ENCODE measurements at regions not wholly inside any gene's neighbourhood (a gene's known extent, or its start where the extent isn't known, plus 50 kb on each side); places are given as distances from the start of the nearest gene placed in this dataset.

DNA sequence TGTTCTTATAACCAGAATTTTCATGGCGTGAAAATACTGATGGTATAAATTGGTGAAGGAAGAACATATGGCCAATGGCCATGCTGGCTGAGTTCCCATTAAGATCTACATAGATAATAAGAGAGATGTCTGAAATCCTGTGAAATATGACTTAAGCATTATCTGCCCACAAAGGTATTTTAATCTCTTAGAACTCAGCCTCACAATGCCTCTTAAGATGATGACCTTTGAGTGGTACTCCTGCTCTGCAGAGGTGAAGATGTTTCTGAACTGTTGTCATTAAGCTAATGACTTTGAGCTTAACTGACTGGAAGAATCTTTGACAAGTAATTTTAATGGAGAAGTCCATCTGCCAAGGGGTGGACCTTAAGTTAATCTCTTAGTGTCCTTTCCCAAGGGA lies 148.7 kb downstream of the ZNF326 start:
- Histone ChIP-seq H3K27ac (no peak overlapping the region), H3K4me1 (no peaks in the 10 kb centered on the region), H3K4me3 (no peak overlapping the region), H3K27me3 (no peaks in the 10 kb centered on the region), H3K9me3 (peaks cover 0 to 4% (median 0%) of the 10 kb centered on the region in 4 donors), H3K36me3 (no peaks in the 10 kb centered on the region)
- TF ChIP-seq POLR2AphosphoS5 (IDR thresholded peaks at IDR 0.05) (no peak), POLR2A (IDR thresholded peaks at IDR 0.05) (no peak), EP300 (IDR thresholded peaks at IDR 0.05) (no peak)
- TF ChIP-seq, protein P1, sequence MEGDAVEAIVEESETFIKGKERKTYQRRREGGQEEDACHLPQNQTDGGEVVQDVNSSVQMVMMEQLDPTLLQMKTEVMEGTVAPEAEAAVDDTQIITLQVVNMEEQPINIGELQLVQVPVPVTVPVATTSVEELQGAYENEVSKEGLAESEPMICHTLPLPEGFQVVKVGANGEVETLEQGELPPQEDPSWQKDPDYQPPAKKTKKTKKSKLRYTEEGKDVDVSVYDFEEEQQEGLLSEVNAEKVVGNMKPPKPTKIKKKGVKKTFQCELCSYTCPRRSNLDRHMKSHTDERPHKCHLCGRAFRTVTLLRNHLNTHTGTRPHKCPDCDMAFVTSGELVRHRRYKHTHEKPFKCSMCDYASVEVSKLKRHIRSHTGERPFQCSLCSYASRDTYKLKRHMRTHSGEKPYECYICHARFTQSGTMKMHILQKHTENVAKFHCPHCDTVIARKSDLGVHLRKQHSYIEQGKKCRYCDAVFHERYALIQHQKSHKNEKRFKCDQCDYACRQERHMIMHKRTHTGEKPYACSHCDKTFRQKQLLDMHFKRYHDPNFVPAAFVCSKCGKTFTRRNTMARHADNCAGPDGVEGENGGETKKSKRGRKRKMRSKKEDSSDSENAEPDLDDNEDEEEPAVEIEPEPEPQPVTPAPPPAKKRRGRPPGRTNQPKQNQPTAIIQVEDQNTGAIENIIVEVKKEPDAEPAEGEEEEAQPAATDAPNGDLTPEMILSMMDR (IDR thresholded peaks at IDR 0.05): no peak
- DNase-seq: no peak
- intact Hi-C loops (cut with DNase I): no loop called here
- 94% methylated on average over 1 of the region's 1 CpG for WGBS, 2 donors

DNA sequence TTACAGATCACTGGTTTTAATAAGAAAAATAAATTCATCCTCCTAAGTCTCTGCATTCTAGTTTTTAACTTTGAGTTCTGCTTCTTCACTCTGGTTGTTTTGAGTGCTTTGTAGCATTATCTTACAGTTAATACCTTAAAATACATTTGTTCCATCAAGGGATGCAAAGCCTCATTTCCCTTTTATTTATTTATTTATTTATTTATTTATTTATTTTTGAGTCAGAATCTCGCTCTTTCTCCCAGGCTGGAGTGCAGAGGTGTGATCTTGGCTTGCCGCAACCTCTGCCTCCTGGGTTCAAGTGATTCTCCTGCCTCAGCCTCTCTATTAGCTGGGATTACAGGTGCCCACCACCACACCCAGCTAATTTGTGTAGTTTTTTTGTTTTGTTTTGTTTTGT lies 147.8 kb downstream of the ZNF326 start:
- H3K4me1 ChIP-seq: no peaks in the 10 kb centered on the region
- H3K27ac ChIP-seq: no peak overlapping the region
- peaks cover 0 to 4% (median 0%) of the 10 kb centered on the region in 4 donors for H3K9me3 ChIP-seq
- WGBS, 2 donors: 94 to 96% methylated on average over 2 of the region's 2 CpGs
- no peak for DNase-seq
- no peak for TF ChIP-seq POLR2AphosphoS5 (IDR thresholded peaks at IDR 0.05)
- no peak for TF ChIP-seq POLR2A (IDR thresholded peaks at IDR 0.05)
- TF ChIP-seq, protein P1 (IDR thresholded peaks at IDR 0.05): no peak
- TF ChIP-seq EP300 (IDR thresholded peaks at IDR 0.05): no peak
- H3K4me3 ChIP-seq: no peak overlapping the region
- intact Hi-C loops (cut with DNase I): no loop called here
- no peaks in the 10 kb centered on the region for H3K27me3 ChIP-seq
- no peaks in the 10 kb centered on the region for H3K36me3 ChIP-seq

DNA sequence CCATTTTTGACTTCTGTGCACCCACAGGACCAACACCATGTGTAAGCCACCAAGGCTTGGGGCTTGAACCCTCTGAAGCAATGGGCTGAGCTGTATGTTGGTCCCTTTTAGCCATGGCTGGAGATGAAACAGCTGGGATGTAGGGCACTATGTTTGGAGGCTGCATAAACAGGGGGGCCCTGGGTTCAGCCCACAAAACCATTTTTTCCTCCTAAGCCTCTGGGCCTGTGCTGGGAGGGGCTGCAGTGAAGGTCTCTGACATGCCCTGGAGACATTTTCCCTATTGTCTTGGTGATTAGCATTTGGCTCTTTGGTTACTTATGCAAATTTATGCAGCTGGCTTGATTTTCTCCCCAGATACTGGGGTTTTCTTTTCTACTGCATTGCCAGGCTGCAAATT lies 144.9 kb downstream of the ZNF326 start:
- intact Hi-C loops (cut with DNase I): no loop called here
- H3K4me3 ChIP-seq: no peak overlapping the region
- H3K27me3 ChIP-seq: no peaks in the 10 kb centered on the region

DNA sequence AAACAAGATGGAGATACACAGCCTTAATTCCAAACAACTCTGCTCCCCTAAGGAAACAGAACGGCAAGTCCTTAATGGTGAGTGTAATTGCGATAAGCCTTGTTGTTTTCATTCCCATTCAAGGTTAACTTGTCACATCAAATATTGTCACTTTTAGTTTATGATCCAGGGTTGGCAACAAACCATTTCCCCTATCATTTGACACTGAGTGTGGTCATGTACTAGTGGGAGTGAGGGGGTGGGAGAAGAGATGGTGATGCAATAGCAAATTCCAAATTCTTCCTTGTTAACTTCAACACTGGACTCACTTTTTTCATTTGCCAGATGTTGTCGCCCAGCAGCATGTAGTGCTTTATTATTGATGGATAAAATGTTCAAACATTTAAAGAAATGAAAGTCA lies 140.4 kb downstream of the ZNF326 start:
- Histone ChIP-seq H3K9me3 (peaks cover 0 to 4% (median 0%) of the 10 kb centered on the region in 4 donors), H3K4me3 (no peak overlapping the region), H3K27ac (no peak overlapping the region), H3K36me3 (no peaks in the 10 kb centered on the region), H3K27me3 (no peaks in the 10 kb centered on the region), H3K4me1 (no peaks in the 10 kb centered on the region)
- 60 to 69% methylated on average over 3 of the region's 3 CpGs for WGBS, 2 donors
- intact Hi-C loops (cut with DNase I): no loop called here
- TF ChIP-seq POLR2AphosphoS5 (IDR thresholded peaks at IDR 0.05) (no peak), EP300 (IDR thresholded peaks at IDR 0.05) (no peak), POLR2A (IDR thresholded peaks at IDR 0.05) (no peak)
- TF ChIP-seq, protein P1 (IDR thresholded peaks at IDR 0.05): no peak
- no peak for DNase-seq

More for the DNA sequence above, 144.9 kb downstream of the ZNF326 start:
- Histone ChIP-seq H3K9me3 (peaks cover 0 to 4% (median 0%) of the 10 kb centered on the region in 4 donors), H3K4me1 (no peaks in the 10 kb centered on the region), H3K36me3 (no peaks in the 10 kb centered on the region), H3K27ac (no peak overlapping the region)
- TF ChIP-seq EP300 (IDR thresholded peaks at IDR 0.05): no peak
- DNase-seq: no peak

DNA sequence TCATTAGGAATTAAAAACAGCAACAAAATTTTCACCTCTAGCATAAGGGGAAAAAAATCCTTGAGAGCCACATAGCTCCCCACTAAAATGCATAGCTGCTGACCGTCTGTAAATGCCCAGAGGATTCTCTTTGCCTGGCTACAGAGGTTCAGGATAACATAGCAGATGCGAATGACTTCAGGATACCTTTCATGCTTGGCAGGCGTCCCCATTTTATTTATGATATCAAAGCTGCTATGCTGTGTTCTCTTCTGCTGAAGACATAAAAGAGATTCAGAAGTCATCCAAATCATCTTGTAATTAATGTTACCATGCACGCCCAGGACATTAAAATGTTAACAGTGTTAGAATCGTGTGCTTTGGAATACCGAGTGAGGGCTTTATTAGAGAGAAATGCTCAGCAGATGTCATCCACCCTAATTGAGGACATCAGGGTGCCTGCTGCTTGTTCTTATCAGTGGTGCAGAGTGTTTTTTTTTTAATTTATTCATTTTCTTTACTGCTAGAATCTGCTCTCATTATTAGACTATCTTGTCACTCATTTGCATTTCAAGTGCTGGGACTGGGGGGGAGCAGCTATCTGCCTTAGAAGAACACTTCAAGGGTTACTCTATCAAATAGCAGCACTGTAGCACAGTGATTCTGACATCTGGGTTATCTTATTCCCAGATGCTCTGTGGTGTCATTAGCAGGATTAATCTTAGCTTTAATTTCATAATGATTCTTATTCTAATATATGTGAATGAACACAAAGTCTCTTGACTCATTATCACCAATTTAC lies 139.5 kb downstream of the ZNF326 start:
- intact Hi-C loops (cut with DNase I): no loop called here
- no peaks in the 10 kb centered on the region for H3K36me3 ChIP-seq
- no peaks in the 10 kb centered on the region for H3K4me1 ChIP-seq
- H3K4me3 ChIP-seq: no peak overlapping the region
- H3K27ac ChIP-seq: no peak overlapping the region
- peaks cover 0 to under 1% (median 0%) of the 10 kb centered on the region in 4 donors for H3K9me3 ChIP-seq
- WGBS, 2 donors: 78 to 82% methylated on average over 6 of the region's 6 CpGs
- TF ChIP-seq POLR2A (IDR thresholded peaks at IDR 0.05) (no peak), POLR2AphosphoS5 (IDR thresholded peaks at IDR 0.05) (no peak)
- TF ChIP-seq, protein P1 (IDR thresholded peaks at IDR 0.05): no peak
- H3K27me3 ChIP-seq: no peaks in the 10 kb centered on the region
- no peak for DNase-seq

Measured in sigmoid colon (tissue), 6 donors.